Keratinocyte (primary cell): ENCODE measurements at regions not wholly inside any gene's neighbourhood (a gene's known extent, or its start where the extent isn't known, plus 50 kb on each side); places are given as distances from the start of the nearest gene placed in this dataset.

Experiments used
- DNase-seq: peaks from one replicate; pipeline ENCODE4 v3.0.0-alpha.2; 2011; ENCODE audit warnings: low read depth, missing footprints, low spot score
- FAIRE-seq: peaks from 2 replicates; lab custom pipeline; 2011; peaks lifted over from hg19 to GRCh38; lab: Jason Lieb, UNC
- H2AFZ ChIP-seq: 2 replicates; pipeline ENCODE4 v1.6.0; 2012; ENCODE audit warnings: low read length, control low read depth, inconsistent platforms; ENCODE audit not compliant: control insufficient read depth
- H3K27ac ChIP-seq: 2 replicates; pipeline ENCODE4 v1.5.1; 2011; ENCODE audit warnings: low read length; ENCODE audit not compliant: control insufficient read depth, insufficient read depth
- H3K27me3 ChIP-seq: 3 replicates; pipeline ENCODE4 v1.6.0; 2011; ENCODE audit warnings: low read length; ENCODE audit not compliant: control insufficient read depth, insufficient read depth; ENCODE audit errors: extremely low read depth
- H3K36me3 ChIP-seq, 2 experiments: 2 replicates in 1 of 2; 3 replicates in 1 of 2; pipeline ENCODE4 v1.5.1; 2011; ENCODE audit warnings: low read length in 2 of 2, mild to moderate bottlenecking in 1 of 2; ENCODE audit not compliant: control insufficient read depth in 2 of 2, insufficient read depth in 2 of 2; ENCODE audit errors: extremely low read depth in 1 of 2
- H3K4me1 ChIP-seq: 3 replicates; pipeline ENCODE4 v1.5.1; 2011; ENCODE audit warnings: low read length; ENCODE audit not compliant: control insufficient read depth, insufficient read depth; ENCODE audit errors: extremely low read depth
- H3K4me2 ChIP-seq: 3 replicates; pipeline ENCODE4 v1.6.0; 2011; ENCODE audit warnings: low read depth, low read length; ENCODE audit not compliant: control insufficient read depth, insufficient read depth; ENCODE audit errors: extremely low read depth
- H3K4me3 ChIP-seq, 3 experiments: fragments of 200-600 bp in 1 of 3; sonication (generic) in 1 of 3; 2 replicates in 2 of 3; 3 replicates in 1 of 3; pipeline ENCODE4 v1.5.1; 2011 to 2016; ENCODE audit warnings: low read length in 3 of 3, mild to moderate bottlenecking in 3 of 3, control low read depth in 2 of 3, inconsistent platforms in 1 of 3, low read depth in 1 of 3, mixed read lengths in 1 of 3, mixed run types in 1 of 3, moderate library complexity in 1 of 3; ENCODE audit not compliant: control insufficient read depth in 2 of 3, insufficient read depth in 2 of 3; ENCODE audit errors: extremely low read depth in 1 of 3
- H3K79me2 ChIP-seq: 2 replicates; pipeline ENCODE4 v1.6.0; 2012; ENCODE audit warnings: low read length; ENCODE audit not compliant: control insufficient read depth, insufficient read depth
- H3K9ac ChIP-seq: 3 replicates; pipeline ENCODE4 v1.6.0; 2011; ENCODE audit warnings: low read length; ENCODE audit not compliant: control insufficient read depth, insufficient read depth; ENCODE audit errors: extremely low read depth
- H3K9me1 ChIP-seq: 3 replicates; pipeline ENCODE4 v1.6.0; 2011; ENCODE audit warnings: low read length; ENCODE audit not compliant: control insufficient read depth, insufficient read depth; ENCODE audit errors: extremely low read depth
- H3K9me3 ChIP-seq: 2 replicates; pipeline ENCODE4 v1.5.1; 2012; ENCODE audit warnings: low read depth, low read length; ENCODE audit not compliant: control insufficient read depth
- H4K20me1 ChIP-seq: 3 replicates; pipeline ENCODE4 v1.6.0; 2011; ENCODE audit warnings: low read length; ENCODE audit not compliant: control insufficient read depth, insufficient read depth; ENCODE audit errors: extremely low read depth
- CTCF ChIP-seq, 3 experiments: IDR thresholded peaks in 1 of 3; conservative IDR thresholded peaks in 1 of 3; optimal IDR thresholded peaks in 1 of 3; 2 replicates in 2 of 3; 3 replicates in 1 of 3; pipeline versions ENCODE3 to v1.5.1; 2011; ENCODE audit warnings: low read length in 3 of 3, mild to moderate bottlenecking in 3 of 3, moderate library complexity in 2 of 3, control low read depth in 1 of 3, inconsistent platforms in 1 of 3; ENCODE audit not compliant: insufficient read depth in 2 of 3; ENCODE audit errors: extremely low read depth in 1 of 3
- EZH2 ChIP-seq: IDR thresholded peaks from one replicate; pipeline ENCODE4 v1.6.1; 2012; ENCODE audit warnings: inconsistent platforms, mild to moderate bottlenecking, low read length, moderate library complexity
- dilution Hi-C: fragments of 300-500 bp; cut with MboI; formaldehyde crosslinking; loops from one replicate; pipeline ENCODE4 v1.7.0; 2020; ENCODE audit warnings: low sequenced_read_pairs; ENCODE audit not compliant: extremely low pct_ligation_motif_present

- Histone ChIP-seq H2AFZ (no peak overlapping the region), H4K20me1 (no peaks in the 10 kb centered on the region)
- dilution Hi-C loops: no loop called here
These were observed 742.9 kb upstream of the DDX18 start for GRCh38 chr2:117071556-117072102.

GRCh38 chr2:117074756-117075155 is 739.7 kb upstream of the DDX18 start:
- Histone ChIP-seq H4K20me1 (no peaks in the 10 kb centered on the region), H3K9ac (no peak overlapping the region), H3K36me3 (no peaks in the 10 kb centered on the region), H3K4me3 (no peak overlapping the region), H3K4me1 (no peaks in the 10 kb centered on the region), H3K27me3 (no peaks in the 10 kb centered on the region), H3K27ac (no peak overlapping the region), H3K79me2 (no peaks in the 10 kb centered on the region), H3K9me1 (no peaks in the 10 kb centered on the region), H3K4me2 (no peak overlapping the region), H2AFZ (no peak overlapping the region), H3K9me3 (no peaks in the 10 kb centered on the region)
- FAIRE-seq: no peak
- TF ChIP-seq CTCF (optimal IDR thresholded peaks at IDR 0.05 in 1 of 3, IDR thresholded peaks at IDR 0.05 in 1 of 3, conservative IDR thresholded peaks at IDR 0.05 in 1 of 3; ENCODE audit: extremely low read depth in 1 of 3, insufficient read depth in 2 of 3, low read length in 3 of 3) (no peak), EZH2 (no peak)
- dilution Hi-C loops: no loop called here
- DNase-seq: no peak

More at GRCh38 chr2:117071556-117072102, 742.9 kb upstream of the DDX18 start:
- no peak overlapping the region for H3K4me2 ChIP-seq
- no peaks in the 10 kb centered on the region for H3K36me3 ChIP-seq
- no peak overlapping the region for H3K27ac ChIP-seq
- H3K9ac ChIP-seq: no peak overlapping the region
- TF ChIP-seq EZH2 (no peak), CTCF (optimal IDR thresholded peaks at IDR 0.05 in 1 of 3, IDR thresholded peaks at IDR 0.05 in 1 of 3, conservative IDR thresholded peaks at IDR 0.05 in 1 of 3; ENCODE audit: extremely low read depth in 1 of 3, insufficient read depth in 2 of 3, low read length in 3 of 3) (no peak)
- no peaks in the 10 kb centered on the region for H3K9me1 ChIP-seq
- DNase-seq: no peak
- no peaks in the 10 kb centered on the region for H3K9me3 ChIP-seq
- H3K4me1 ChIP-seq: no peaks in the 10 kb centered on the region
- H3K79me2 ChIP-seq: no peaks in the 10 kb centered on the region
- H3K4me3 ChIP-seq: no peak overlapping the region
- no peak for FAIRE-seq
- H3K27me3 ChIP-seq: no peaks in the 10 kb centered on the region
